Activated naive CD8-positive, alpha-beta T cell treated with anti-CD3 and anti-CD28 coated beads, Interleukin-2, amount 50 U/mL, for 24 hours (primary cell): ENCODE measurements at regions not wholly inside any gene's neighbourhood (a gene's known extent, or its start where the extent isn't known, plus 50 kb on each side); places are given as distances from the start of the nearest gene placed in this dataset.

Experiments used
- ATAC-seq: fragments of 150-1000 bp; cut with Tn5 transposase; one replicate; pipeline ENCODE4 v1.10.0; 2021
- DNase-seq: peaks from one replicate; pipeline ENCODE4 v3.0.0; 2021
- H3K27ac Mint-ChIP-seq: one replicate; pipeline ENCODE4 v1.8.0; 2021; ENCODE audit warnings: mild to moderate bottlenecking, mixed read lengths
- H3K27me3 Mint-ChIP-seq: one replicate; pipeline ENCODE4 v1.8.0; 2021; ENCODE audit warnings: mixed read lengths
- H3K36me3 Mint-ChIP-seq: one replicate; pipeline ENCODE4 v1.8.0; 2021; ENCODE audit warnings: low read depth, mixed read lengths
- H3K4me1 Mint-ChIP-seq: one replicate; pipeline ENCODE4 v1.8.0; 2021; ENCODE audit warnings: mixed read lengths
- H3K4me3 Mint-ChIP-seq: one replicate; pipeline ENCODE4 v1.8.0; 2021; ENCODE audit warnings: mild to moderate bottlenecking, moderate library complexity, mixed read lengths
- H3K9me3 Mint-ChIP-seq: one replicate; pipeline ENCODE4 v1.8.0; 2021; ENCODE audit warnings: mixed read lengths

DNA sequence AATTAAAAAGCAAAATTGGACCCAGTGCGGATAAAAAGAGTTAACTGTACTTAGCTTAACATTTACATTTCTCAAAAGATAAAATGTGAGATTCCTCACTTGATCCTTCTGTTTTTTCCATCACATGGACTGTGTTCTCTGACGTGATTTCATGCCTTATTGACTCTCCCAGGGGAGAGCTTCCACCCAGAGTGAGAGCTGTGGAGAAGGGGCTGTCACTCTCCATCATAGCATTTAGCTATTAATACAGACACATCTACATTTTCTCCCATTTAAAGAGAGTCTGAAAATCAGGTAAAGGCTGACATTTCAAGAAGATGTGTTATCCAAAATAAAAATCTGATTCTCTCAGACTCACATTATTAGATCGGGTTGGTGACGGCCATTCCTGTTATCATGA, 493.8 kb downstream of the FBXO15 start:
- Mint-ChIP-seq H3K4me1 (no peaks in the 10 kb centered on the region), H3K9me3 (no peaks in the 10 kb centered on the region), H3K27me3 (no peaks in the 10 kb centered on the region), H3K4me3 (no peak overlapping the region), H3K36me3 (no peaks in the 10 kb centered on the region), H3K27ac (no peak overlapping the region)
- DNase-seq (no peak), ATAC-seq (no peak)

DNA sequence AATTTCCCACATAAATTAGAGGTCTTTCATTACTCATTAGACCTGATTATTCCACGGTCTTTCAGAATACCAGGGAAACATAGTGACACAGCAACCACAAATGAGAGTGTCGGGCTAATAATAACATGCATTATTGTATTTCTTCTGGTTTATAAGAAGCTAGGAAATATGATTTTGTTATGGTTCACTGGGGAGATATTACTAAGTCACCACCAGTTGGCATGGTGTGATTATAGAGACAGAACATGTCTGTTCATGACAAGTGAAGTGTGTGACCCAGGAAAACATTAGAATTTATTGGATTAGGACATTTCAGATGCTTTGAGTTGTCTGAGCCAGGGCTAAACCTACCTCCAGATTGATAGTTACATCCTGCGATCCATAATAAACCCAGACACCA, 494.4 kb downstream of the FBXO15 start:
- Mint-ChIP-seq H3K27ac (no peak overlapping the region), H3K27me3 (no peaks in the 10 kb centered on the region), H3K9me3 (no peaks in the 10 kb centered on the region), H3K36me3 (no peaks in the 10 kb centered on the region), H3K4me3 (no peak overlapping the region), H3K4me1 (no peaks in the 10 kb centered on the region)
- DNase-seq: no peak
- no peak for ATAC-seq

DNA sequence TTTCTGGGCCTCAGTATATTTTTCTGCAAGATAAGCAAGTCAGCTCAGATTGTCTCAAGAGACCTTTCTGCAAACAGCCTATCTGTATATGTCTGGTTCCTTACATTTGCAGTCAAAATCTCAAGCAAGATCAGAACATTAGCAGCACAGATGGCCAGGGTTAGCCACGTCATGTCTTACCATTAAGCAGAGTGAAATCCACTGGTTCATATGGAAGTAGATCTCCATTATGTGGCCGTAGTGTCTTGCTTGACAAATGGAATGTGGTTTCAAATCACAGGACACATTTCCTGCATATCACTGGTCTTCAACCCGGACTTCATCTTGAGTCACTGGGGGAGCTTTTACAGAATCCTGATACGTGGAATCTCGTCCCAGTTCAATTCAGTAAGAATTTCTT, 500.2 kb downstream of the FBXO15 start:
- ATAC-seq: no peak
- Mint-ChIP-seq H3K27ac (no peak overlapping the region), H3K9me3 (no peaks in the 10 kb centered on the region), H3K27me3 (no peaks in the 10 kb centered on the region), H3K4me3 (no peak overlapping the region), H3K36me3 (no peaks in the 10 kb centered on the region), H3K4me1 (no peaks in the 10 kb centered on the region)
- DNase-seq: no peak

DNA sequence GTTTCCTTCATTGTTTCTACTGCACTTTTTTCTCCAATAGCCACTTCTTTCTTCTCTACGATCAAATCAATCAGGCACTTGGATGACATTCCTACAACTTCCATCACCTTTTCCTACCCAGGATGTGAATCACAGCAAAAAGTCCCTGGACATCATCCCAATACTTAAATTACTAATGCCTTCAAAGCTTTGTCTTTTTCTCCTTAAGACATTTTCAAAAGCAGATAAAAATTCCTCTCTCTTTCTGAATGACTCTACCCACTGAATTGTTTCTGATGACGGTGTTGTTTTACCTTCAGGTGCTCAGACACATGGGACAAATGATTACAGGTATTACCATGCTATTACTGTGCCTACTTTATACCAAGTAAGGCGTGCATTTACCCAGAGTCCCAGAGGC, 500.9 kb downstream of the FBXO15 start:
- H3K36me3 Mint-ChIP-seq: no peaks in the 10 kb centered on the region
- H3K9me3 Mint-ChIP-seq: no peaks in the 10 kb centered on the region
- H3K4me3 Mint-ChIP-seq: no peak overlapping the region
- no peaks in the 10 kb centered on the region for H3K27me3 Mint-ChIP-seq
- no peaks in the 10 kb centered on the region for H3K4me1 Mint-ChIP-seq
- no peak for DNase-seq
- ATAC-seq: no peak
- no peak overlapping the region for H3K27ac Mint-ChIP-seq

DNA sequence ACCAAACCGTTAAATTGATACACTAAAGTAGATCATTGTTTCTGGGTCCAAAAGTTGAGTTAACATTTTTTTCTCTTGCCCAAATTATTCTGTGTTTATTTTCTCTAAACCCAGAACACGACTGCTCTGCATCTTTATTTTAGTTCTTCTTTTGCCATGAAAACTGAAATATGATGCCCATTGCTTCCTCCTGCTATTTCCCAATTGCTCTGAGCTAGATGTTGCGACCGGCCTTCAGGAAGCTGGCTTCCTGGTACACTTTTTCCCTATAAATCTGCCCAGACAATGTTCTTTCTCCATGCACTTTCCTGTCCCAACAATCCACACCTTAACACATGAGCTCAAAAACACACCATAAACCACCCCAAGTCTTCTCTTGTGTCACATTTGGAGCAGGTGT, 501.4 kb downstream of the FBXO15 start:
- no peaks in the 10 kb centered on the region for H3K9me3 Mint-ChIP-seq
- H3K4me1 Mint-ChIP-seq: no peaks in the 10 kb centered on the region
- no peaks in the 10 kb centered on the region for H3K27me3 Mint-ChIP-seq
- H3K27ac Mint-ChIP-seq: no peak overlapping the region
- H3K36me3 Mint-ChIP-seq: no peaks in the 10 kb centered on the region
- no peak overlapping the region for H3K4me3 Mint-ChIP-seq
- DNase-seq (no peak), ATAC-seq (no peak)

DNA sequence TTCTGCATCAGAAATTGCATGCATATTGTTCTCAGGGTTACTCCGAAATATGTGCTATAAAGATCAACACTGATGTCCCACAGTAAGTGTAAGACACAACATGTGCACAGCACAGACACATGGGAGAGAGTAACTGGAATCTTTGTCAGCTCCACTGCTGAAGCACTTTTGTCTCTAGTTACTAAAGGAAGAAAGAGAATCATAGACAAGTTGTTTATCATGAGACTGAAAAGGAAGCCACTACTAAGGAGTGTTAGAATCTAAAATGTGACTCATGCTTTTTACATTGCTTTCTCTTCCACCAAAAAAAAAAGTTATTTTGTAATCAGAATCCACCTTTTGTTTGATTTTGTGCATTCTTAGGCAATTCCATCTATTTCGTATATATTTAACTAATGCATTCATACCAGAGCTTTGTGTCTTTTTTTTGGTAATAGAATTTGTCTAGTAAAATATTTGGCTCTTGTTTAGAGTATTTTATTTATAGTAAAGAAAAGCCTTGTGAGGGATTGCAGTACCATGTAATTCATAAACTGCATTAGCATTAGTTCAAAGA, 502.4 kb downstream of the FBXO15 start:
- no peaks in the 10 kb centered on the region for H3K4me1 Mint-ChIP-seq
- no peak for ATAC-seq

DNA sequence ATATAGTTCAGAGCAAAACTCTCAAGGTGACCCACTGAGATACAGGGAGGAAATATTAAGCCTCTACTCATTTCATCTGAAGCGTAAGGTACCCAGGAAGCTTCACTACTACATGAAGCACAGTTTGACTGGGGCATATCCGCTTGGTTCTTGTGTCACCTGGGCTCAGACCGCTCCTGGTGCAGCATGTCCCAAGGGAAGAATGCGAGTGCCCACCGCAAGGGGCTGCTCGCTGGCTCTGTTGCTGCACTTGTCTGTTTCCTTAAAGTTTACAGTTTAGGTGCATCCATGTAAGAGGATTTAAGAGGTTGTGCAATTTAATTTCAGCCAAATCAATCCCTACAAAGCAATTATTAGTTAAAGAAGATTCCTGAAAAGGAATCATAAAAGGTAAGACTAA, 507.8 kb downstream of the FBXO15 start:
- DNase-seq (no peak), ATAC-seq (no peak)
- H3K27ac Mint-ChIP-seq: no peak overlapping the region
- H3K4me3 Mint-ChIP-seq: no peak overlapping the region
- H3K4me1 Mint-ChIP-seq: no peaks in the 10 kb centered on the region
- H3K36me3 Mint-ChIP-seq: no peaks in the 10 kb centered on the region
- peaks cover under 1% of the 10 kb centered on the region for H3K9me3 Mint-ChIP-seq
- H3K27me3 Mint-ChIP-seq: no peaks in the 10 kb centered on the region

More for the DNA sequence above, 502.4 kb downstream of the FBXO15 start:
- no peaks in the 10 kb centered on the region for H3K36me3 Mint-ChIP-seq
- no peaks in the 10 kb centered on the region for H3K9me3 Mint-ChIP-seq
- H3K4me3 Mint-ChIP-seq: no peak overlapping the region
- no peaks in the 10 kb centered on the region for H3K27me3 Mint-ChIP-seq
- DNase-seq: no peak
- H3K27ac Mint-ChIP-seq: no peak overlapping the region

DNA sequence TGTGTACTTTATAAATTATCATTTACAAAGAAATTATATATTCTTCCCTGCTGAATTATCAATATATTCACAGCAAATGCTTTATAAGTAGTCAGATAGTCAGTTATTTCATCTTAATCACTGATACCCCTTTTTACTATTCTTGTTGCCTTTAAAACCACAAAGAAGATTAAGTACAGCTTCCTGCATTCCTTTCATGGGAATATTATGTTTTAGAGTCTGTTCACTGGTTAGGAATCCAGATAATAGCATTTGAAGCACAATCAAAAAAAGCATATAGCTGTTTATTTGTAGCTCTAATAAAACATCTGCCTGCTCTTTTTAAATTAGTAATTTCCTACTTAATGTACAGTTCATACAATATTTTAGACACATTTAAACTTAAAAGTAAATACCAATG, 508.9 kb downstream of the FBXO15 start:
- no peaks in the 10 kb centered on the region for H3K36me3 Mint-ChIP-seq
- H3K4me1 Mint-ChIP-seq: no peaks in the 10 kb centered on the region
- no peaks in the 10 kb centered on the region for H3K27me3 Mint-ChIP-seq
- no peak overlapping the region for H3K4me3 Mint-ChIP-seq
- no peak for ATAC-seq
- DNase-seq: no peak
- H3K27ac Mint-ChIP-seq: no peak overlapping the region
- H3K9me3 Mint-ChIP-seq: peaks cover 5% of the 10 kb centered on the region

DNA sequence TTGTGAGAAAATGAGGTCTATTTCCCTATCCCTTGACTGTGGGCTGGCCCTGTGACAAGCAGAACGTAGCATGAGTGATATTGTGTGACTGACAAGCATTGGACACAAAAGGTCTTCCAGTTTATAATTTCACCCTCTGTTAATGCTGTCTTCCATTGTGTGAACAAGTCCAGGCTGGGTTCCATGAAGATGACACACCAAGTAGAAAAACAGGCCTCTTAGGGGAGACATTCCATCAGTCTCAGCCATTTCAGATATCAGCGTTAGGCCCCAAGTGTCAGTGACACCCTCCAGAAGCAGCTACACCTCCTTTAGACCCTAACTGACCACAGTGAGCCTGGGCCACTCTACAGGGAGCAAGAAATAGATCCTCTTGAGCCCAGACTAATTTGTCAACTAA, 511.3 kb downstream of the FBXO15 start:
- Mint-ChIP-seq H3K4me3 (no peak overlapping the region), H3K27me3 (no peaks in the 10 kb centered on the region), H3K36me3 (no peaks in the 10 kb centered on the region), H3K4me1 (no peaks in the 10 kb centered on the region), H3K9me3 (peaks cover 5% of the 10 kb centered on the region), H3K27ac (no peak overlapping the region)
- no peak for ATAC-seq
- DNase-seq: no peak

DNA sequence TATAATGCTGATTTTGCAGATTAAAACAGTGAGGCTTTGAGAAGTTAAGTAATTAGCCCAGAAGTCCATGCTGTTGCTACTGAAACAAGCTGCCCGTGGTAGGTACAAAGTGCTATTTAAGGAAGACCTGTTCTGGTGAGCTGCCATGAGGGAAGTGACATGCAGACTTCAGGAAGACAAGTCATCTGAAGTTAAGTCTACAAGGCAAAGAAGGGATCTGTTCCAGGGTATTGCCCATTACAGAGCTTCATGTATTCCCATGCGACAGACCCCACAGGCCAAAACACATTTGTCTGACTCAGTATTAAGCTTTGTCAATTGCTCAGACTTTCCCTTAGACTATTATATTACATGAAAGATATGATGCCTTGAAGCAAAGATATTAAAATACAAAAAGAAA, 520.8 kb downstream of the FBXO15 start:
- no peaks in the 10 kb centered on the region for H3K36me3 Mint-ChIP-seq
- no peaks in the 10 kb centered on the region for H3K27me3 Mint-ChIP-seq
- H3K4me3 Mint-ChIP-seq: no peak overlapping the region
- no peaks in the 10 kb centered on the region for H3K4me1 Mint-ChIP-seq
- H3K9me3 Mint-ChIP-seq: peaks cover 3% of the 10 kb centered on the region
- no peak overlapping the region for H3K27ac Mint-ChIP-seq
- ATAC-seq (no peak), DNase-seq (no peak)

DNA sequence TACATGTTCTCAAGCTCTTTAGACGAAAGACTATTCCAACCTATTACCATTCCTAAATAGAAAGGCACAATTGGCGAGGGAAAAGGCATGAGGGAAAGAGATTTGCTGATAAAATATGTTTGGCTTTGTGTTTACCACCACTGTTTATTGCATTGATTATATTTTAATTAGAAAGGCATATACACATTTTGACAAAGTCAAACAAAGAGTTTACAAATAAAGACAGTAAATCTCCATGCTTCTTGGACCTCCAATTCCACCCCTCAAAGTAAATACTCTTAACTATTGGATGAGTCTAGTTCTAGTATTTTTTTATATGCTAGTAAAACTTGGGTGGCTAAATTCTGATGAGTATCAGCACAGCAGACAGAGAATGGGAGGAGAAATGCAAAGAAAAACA, 521.4 kb downstream of the FBXO15 start:
- H3K4me3 Mint-ChIP-seq: no peak overlapping the region
- no peaks in the 10 kb centered on the region for H3K27me3 Mint-ChIP-seq
- ATAC-seq (no peak), DNase-seq (no peak)
- H3K4me1 Mint-ChIP-seq: no peaks in the 10 kb centered on the region
- H3K36me3 Mint-ChIP-seq: no peaks in the 10 kb centered on the region
- H3K9me3 Mint-ChIP-seq: peaks cover 3% of the 10 kb centered on the region
- H3K27ac Mint-ChIP-seq: no peak overlapping the region

DNA sequence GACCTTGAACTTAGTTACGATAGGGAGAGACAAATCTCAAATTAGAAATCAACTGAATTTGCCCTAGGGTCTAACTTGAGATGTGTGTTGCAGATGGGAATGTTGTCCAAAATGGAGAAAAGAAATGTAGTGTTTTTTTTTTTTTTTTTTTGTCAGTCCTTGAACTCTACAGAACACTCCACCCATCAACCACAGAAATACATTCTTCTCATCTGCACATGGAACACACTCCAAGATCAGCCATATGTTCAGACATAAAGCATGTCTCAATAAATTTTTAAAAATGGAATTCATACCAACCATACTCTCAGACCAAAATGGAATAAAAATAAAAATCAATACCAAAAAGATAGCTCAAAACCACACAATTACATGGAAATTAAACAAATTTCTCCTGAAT, 526.5 kb downstream of the FBXO15 start:
- Mint-ChIP-seq H3K4me3 (no peak overlapping the region), H3K27me3 (no peaks in the 10 kb centered on the region), H3K9me3 (no peaks in the 10 kb centered on the region), H3K36me3 (no peaks in the 10 kb centered on the region), H3K4me1 (no peaks in the 10 kb centered on the region), H3K27ac (no peak overlapping the region)
- DNase-seq (no peak), ATAC-seq (no peak)

DNA sequence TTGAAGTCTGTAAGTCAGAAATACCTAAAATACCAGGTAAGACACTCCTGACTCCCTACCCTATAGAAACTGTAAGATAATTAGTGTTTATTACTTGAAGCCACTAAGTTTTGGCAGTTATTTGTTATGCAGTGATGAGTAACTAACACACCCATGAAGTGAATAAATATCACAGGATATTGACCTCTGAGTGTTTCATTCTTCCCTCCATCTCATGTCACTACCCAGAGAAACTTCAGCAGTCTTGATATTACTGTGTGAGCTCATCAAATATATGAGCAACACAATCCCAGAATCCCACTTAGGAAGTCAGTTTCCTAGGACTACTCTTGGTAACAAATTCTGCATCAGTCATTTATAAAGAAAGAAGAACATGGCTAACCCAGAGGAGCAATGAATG, 529.7 kb downstream of the FBXO15 start:
- no peak overlapping the region for H3K4me3 Mint-ChIP-seq
- ATAC-seq: no peak
- H3K27me3 Mint-ChIP-seq: no peaks in the 10 kb centered on the region
- H3K9me3 Mint-ChIP-seq: no peaks in the 10 kb centered on the region
- no peaks in the 10 kb centered on the region for H3K36me3 Mint-ChIP-seq
- no peak for DNase-seq
- H3K4me1 Mint-ChIP-seq: no peaks in the 10 kb centered on the region
- no peak overlapping the region for H3K27ac Mint-ChIP-seq

DNA sequence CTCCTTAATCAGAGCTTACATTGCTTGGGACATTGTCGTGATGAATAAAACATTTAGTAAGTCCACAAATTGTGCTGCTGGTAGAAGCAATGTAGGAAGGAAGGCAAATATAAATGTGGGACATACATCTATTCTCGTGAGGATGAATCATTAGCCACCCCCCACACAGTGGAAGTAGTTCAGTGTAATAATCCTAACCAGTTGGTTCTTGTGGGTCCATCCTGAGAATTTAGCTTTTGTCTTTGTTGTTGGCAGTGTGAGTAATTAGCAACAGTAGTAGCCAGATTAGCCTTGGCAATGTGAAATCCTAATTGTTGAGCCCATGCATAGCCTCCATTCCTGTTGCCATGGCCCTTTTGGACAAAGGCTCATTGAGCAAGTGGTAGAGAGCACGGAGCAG, 532.1 kb downstream of the FBXO15 start:
- Mint-ChIP-seq H3K27me3 (no peaks in the 10 kb centered on the region), H3K4me1 (no peaks in the 10 kb centered on the region), H3K27ac (no peak overlapping the region), H3K4me3 (no peak overlapping the region), H3K9me3 (peaks cover 4% of the 10 kb centered on the region), H3K36me3 (no peaks in the 10 kb centered on the region)
- ATAC-seq (no peak), DNase-seq (no peak)

DNA sequence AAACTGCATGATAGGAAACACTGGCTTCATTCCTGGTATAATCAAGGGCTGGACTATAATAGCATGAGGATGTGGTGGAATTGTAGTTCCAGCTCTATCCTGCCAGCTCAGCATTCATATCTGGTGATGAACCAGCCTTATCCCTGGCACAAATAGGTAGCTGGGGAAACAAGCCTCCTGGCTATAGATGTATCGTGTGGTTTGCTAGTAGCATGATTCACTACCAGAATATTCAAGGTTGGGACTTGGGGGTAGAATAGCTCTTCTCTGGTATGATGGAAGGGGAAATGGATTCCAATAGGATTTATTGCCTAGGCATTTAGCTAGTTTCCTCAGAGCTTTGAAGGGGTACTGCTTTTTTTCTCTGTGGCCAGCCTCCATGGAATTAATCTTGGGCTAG, 532.8 kb downstream of the FBXO15 start:
- no peak for ATAC-seq
- H3K27me3 Mint-ChIP-seq: no peaks in the 10 kb centered on the region
- no peaks in the 10 kb centered on the region for H3K4me1 Mint-ChIP-seq
- no peaks in the 10 kb centered on the region for H3K36me3 Mint-ChIP-seq
- peaks cover 4% of the 10 kb centered on the region for H3K9me3 Mint-ChIP-seq
- no peak for DNase-seq
- H3K4me3 Mint-ChIP-seq: no peak overlapping the region
- no peak overlapping the region for H3K27ac Mint-ChIP-seq

DNA sequence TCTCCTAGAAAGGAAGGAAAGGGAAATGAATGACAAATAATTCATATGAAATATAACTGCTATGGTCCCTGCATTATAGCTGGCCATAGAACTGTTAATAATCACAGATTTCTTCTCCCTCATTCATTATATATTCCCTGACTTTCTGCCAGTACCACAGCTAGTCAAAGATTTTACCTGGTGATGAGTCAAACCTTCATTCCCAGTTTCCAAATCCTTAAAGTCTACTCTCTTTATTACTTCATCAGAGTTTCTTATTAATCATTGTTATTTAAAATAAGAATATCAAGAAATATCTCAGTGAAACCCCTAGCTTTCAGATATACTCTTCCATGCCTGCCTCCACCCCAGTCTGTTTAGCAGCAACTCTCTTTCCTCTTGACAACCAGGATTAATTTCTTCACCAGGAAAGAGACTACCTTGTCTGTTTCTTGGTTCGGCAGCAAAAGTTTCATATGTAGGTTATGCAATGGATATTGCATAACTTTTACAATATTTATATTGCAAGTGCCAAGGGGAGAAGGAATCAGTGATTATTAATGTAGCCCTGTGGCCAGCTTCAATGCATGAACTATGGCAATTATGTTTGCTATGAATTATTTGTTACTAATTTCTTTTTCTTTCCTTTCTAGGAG, 533.8 kb downstream of the FBXO15 start:
- H3K27ac Mint-ChIP-seq: no peak overlapping the region
- H3K36me3 Mint-ChIP-seq: no peaks in the 10 kb centered on the region
- no peak overlapping the region for H3K4me3 Mint-ChIP-seq
- H3K9me3 Mint-ChIP-seq: peaks cover 4% of the 10 kb centered on the region
- ATAC-seq (no peak), DNase-seq (no peak)
- H3K4me1 Mint-ChIP-seq: no peaks in the 10 kb centered on the region
- no peaks in the 10 kb centered on the region for H3K27me3 Mint-ChIP-seq
